ENCODE measurements at regions not wholly inside any gene's neighbourhood (a gene's known extent, or its start where the extent isn't known, plus 50 kb on each side); places are given as distances from the start of the nearest gene placed in this dataset.

DNA sequence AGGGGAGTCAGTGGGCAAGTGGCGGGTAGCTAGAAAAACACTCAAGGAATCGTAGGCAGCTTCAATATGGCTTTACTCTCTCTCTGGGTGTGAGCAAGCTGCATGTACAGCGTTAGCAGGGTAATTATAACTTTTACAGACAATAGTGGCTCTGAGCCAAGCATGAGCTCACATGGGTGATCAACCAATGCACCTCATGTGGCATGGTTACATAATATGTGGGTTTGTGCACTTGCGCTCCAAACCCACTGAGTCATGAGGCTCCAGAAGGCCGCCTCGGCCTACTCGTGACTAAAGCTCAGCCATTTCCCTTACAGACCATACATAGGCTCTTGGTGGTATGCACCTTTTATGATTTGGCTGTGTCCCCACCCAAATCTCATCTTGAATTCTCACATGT is 78.4 kb upstream of the FBXL4 start:
- 84 to 94% (median 89%) methylated on average over 6 to 7 of the region's 7 CpGs for WGBS, 5 donors
- H3K9me3 ChIP-seq, result peaks cover 0 to 33% (median 19%) of the 10 kb centered on the region in 8 donors
- DNase-seq, result no peak

DNA sequence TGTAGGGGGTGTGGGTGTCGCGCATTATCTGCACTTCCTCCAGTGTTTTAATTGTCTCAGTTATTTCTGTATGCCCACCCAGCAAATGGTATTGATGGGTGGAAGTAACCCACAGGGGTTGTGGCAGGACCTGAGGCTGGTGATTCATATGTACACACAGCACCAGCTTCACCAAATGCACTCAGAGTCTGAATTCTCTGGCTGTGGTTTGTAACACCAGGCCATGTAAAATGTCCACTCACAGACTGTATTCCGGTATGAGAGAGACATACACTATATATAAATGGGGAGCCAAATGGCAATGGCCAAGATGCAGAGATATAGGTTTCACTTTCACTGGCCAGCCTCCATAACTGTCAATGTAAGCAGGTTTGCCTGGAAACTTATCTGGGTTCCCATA is 76.3 kb upstream of the FBXL4 start:
- Histone ChIP-seq H3K4me3 (no peak overlapping the region), H3K4me1 (no peaks in the 10 kb centered on the region), H3K27me3 (replicated peaks in 1 of 7) (no peaks in the 10 kb centered on the region), H3K9me3 (peaks cover 0 to 33% (median 19%) of the 10 kb centered on the region in 8 donors), H3K36me3 (no peaks in the 10 kb centered on the region), H3K27ac (no peak overlapping the region)
- WGBS, 5 donors, result 92 to 99% (median 95%) methylated on average over 3 of the region's 3 CpGs
- intact Hi-C loops (cut with DNase I; ENCODE audit: low total_unique reads), result no loop called here
- TF ChIP-seq POLR2AphosphoS5 (IDR thresholded peaks at IDR 0.05), result no peak
- TF ChIP-seq, protein P1, sequence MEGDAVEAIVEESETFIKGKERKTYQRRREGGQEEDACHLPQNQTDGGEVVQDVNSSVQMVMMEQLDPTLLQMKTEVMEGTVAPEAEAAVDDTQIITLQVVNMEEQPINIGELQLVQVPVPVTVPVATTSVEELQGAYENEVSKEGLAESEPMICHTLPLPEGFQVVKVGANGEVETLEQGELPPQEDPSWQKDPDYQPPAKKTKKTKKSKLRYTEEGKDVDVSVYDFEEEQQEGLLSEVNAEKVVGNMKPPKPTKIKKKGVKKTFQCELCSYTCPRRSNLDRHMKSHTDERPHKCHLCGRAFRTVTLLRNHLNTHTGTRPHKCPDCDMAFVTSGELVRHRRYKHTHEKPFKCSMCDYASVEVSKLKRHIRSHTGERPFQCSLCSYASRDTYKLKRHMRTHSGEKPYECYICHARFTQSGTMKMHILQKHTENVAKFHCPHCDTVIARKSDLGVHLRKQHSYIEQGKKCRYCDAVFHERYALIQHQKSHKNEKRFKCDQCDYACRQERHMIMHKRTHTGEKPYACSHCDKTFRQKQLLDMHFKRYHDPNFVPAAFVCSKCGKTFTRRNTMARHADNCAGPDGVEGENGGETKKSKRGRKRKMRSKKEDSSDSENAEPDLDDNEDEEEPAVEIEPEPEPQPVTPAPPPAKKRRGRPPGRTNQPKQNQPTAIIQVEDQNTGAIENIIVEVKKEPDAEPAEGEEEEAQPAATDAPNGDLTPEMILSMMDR (IDR thresholded peaks at IDR 0.05 in 8 of 11, conservative IDR thresholded peaks at IDR 0.05 in 3 of 11), result no peak
- TF ChIP-seq POLR2A (IDR thresholded peaks at IDR 0.05), result no peak
- no peak for DNase-seq

More for the DNA sequence above, 78.4 kb upstream of the FBXL4 start:
- Histone ChIP-seq H3K4me3 (no peak overlapping the region), H3K27me3 (replicated peaks in 1 of 7) (no peaks in the 10 kb centered on the region), H3K27ac (no peak overlapping the region), H3K4me1 (no peaks in the 10 kb centered on the region), H3K36me3 (no peaks in the 10 kb centered on the region)
- intact Hi-C loops (cut with DNase I; ENCODE audit: low total_unique reads), result no loop called here
- no peak for TF ChIP-seq POLR2A (IDR thresholded peaks at IDR 0.05)
- TF ChIP-seq, protein P1 (IDR thresholded peaks at IDR 0.05 in 8 of 11, conservative IDR thresholded peaks at IDR 0.05 in 3 of 11), result no peak
- no peak for TF ChIP-seq POLR2AphosphoS5 (IDR thresholded peaks at IDR 0.05)

DNA sequence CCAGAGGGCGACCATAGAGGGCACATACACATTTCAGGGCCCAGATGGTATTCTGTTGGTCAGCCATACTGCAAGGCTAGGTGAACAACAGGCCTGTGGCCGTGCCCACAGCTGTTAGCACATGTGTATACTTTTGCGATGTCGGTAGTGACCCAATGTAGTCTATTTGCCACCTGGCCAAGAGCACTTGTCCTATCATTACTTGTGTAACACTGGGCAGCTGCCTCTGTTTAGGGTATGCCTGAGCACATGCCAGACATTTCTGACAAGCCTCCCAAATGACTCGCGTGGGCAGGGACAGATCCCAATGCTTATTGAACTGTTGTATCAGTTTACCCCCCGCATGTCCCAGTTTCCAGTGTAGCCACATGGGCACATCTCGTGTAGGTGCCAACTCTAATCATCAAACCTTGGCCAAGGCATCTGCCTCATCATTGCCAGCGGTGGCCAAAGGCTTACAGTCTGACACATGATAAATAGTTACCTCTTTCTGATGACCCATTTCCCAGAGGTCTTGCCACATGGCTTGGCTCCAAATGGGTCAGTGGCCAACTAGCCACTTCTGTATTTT is 74.4 kb upstream of the FBXL4 start:
- TF ChIP-seq, protein P1 (IDR thresholded peaks at IDR 0.05 in 8 of 11, conservative IDR thresholded peaks at IDR 0.05 in 3 of 11), result no peak
- TF ChIP-seq POLR2A (IDR thresholded peaks at IDR 0.05), result no peak
- Histone ChIP-seq H3K27me3 (replicated peaks in 1 of 7) (no peaks in the 10 kb centered on the region), H3K4me3 (no peak overlapping the region), H3K27ac (no peak overlapping the region), H3K36me3 (no peaks in the 10 kb centered on the region), H3K9me3 (peaks cover 0 to 30% (median 19%) of the 10 kb centered on the region in 8 donors), H3K4me1 (no peaks in the 10 kb centered on the region)
- no peak for DNase-seq
- intact Hi-C loops (cut with DNase I; ENCODE audit: low total_unique reads), result no loop called here
- WGBS, 5 donors, result 83 to 91% (median 89%) methylated on average over 9 of the region's 9 CpGs

DNA sequence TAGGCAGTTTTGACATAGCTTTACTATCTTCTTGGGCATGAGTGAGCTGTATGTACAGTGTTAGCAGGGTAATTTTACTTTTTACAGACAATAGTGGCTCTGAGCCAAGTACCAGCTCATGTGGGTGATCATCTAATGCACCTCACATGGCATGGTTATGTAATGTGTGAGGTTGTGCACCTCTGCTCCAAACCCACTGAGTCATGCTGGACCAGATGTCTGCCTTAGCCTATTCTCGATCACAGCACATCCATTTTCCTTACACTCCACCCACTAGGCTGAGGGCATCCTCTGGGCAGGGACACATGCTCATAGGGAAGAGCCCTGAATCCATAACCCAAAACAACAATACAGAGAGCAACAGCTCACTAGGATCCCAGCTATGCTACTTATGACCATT is 71.6 kb upstream of the FBXL4 start:
- intact Hi-C loops (cut with DNase I; ENCODE audit: low total_unique reads), result no loop called here
- Histone ChIP-seq H3K4me1 (no peaks in the 10 kb centered on the region), H3K4me3 (no peak overlapping the region), H3K27me3 (replicated peaks in 1 of 7) (no peaks in the 10 kb centered on the region), H3K9me3 (peaks cover 0 to 6% (median 0%) of the 10 kb centered on the region in 8 donors), H3K36me3 (no peaks in the 10 kb centered on the region), H3K27ac (no peak overlapping the region)
- TF ChIP-seq POLR2A (IDR thresholded peaks at IDR 0.05), result no peak
- TF ChIP-seq, protein P1 (IDR thresholded peaks at IDR 0.05 in 8 of 11, conservative IDR thresholded peaks at IDR 0.05 in 3 of 11), result no peak
- no peak for TF ChIP-seq POLR2AphosphoS5 (IDR thresholded peaks at IDR 0.05)
- DNase-seq, result no peak
- WGBS, 5 donors, result 73 to 91% (median 77%) methylated on average over 1 of the region's 1 CpG
